Panc1 (cell line): ENCODE measurements at regions not wholly inside any gene's neighbourhood (a gene's known extent, or its start where the extent isn't known, plus 50 kb on each side); places are given as distances from the start of the nearest gene placed in this dataset.

ENCODE experiments used
- CTCF ChIP-seq: fragments of 450-650 bp; IDR thresholded peaks from 2 replicates; pipeline ENCODE4 v1.5.1; 2017; ENCODE audit warnings: mild to moderate bottlenecking
- POLR2AphosphoS5 ChIP-seq: IDR thresholded peaks from 2 replicates; pipeline ENCODE4 v1.6.1; 2012; ENCODE audit warnings: mild to moderate bottlenecking, low read depth, low read length, moderate library complexity
- REST ChIP-seq, 2 experiments: IDR thresholded peaks; 2 replicates each; pipeline ENCODE4 v1.6.1; 2011 to 2012; ENCODE audit warnings: low read depth in 2 of 2, control low read depth in 1 of 2, low read length in 1 of 2, mild to moderate bottlenecking in 1 of 2, moderate library complexity in 1 of 2; ENCODE audit not compliant: insufficient read depth in 1 of 2
- SIN3A ChIP-seq: IDR thresholded peaks from 2 replicates; pipeline ENCODE4 v1.6.1; 2012; ENCODE audit warnings: low read depth, mild to moderate bottlenecking, low read length, moderate library complexity, borderline replicate concordance; ENCODE audit not compliant: insufficient read depth

GRCh38 chr2:129724021-129724757 is 255.3 kb upstream of the RAB6C start:
- TF ChIP-seq POLR2AphosphoS5 (no peak), CTCF (no peak), REST (IDR thresholded peaks at IDR 0.05; ENCODE audit: insufficient read depth in 1 of 2, low read depth in 2 of 2, low read length in 1 of 2) (no peak), SIN3A (no peak)
